ENCODE measurements at regions not wholly inside any gene's neighbourhood (a gene's known extent, or its start where the extent isn't known, plus 50 kb on each side); places are given as distances from the start of the nearest gene placed in this dataset.
"Not testable (repeated sequence)": the region's sequence is repeated elsewhere in the genome, so short reads cannot be mapped to it uniquely, and the experiment has no call there.

DNA sequence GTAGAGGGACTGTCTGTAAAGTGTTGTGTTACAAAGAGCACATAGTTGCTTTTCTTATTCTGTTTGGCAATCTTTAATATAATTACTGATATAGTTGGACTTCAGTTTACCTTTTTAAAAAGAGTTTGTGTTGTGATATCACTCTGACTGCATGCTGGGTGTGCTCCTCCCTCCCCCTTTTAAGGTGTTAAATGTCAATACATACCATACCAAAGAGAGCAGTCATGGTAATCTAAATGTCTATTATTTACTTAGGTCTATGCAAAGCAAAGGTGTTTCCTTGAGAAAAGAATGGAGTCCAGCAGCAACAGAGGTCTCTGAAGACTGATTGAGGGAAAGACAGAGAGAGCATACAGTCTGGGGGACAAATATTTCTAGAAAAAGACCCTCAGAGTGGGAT lies 275.1 kb upstream of the NRP1 start:
- no peak overlapping the region for H3K4me3 ChIP-seq (ENCODE audit: insufficient read length, low read depth)
- H3K4me1 ChIP-seq (ENCODE audit: insufficient read depth, insufficient read length): no peaks in the 10 kb centered on the region
- no peak overlapping the region for H3K9ac ChIP-seq (ENCODE audit: insufficient read length, low read depth)
- H3K36me3 ChIP-seq (ENCODE audit: insufficient read depth, insufficient read length, low read length): no peaks in the 10 kb centered on the region
- no peaks in the 10 kb centered on the region for H3K27me3 ChIP-seq (ENCODE audit: insufficient read depth, insufficient read length)
- H3K9me3 ChIP-seq (ENCODE audit: insufficient read depth, low read length): peaks cover 8% of the 10 kb centered on the region; the same call in 1 of the 2 replicates
- no peak for TF ChIP-seq ZNF274 (IDR thresholded peaks at IDR 0.05; ENCODE audit: low read depth, low read length)
- DNase-seq (ENCODE audit: low read depth, low spot score): no peak

DNA sequence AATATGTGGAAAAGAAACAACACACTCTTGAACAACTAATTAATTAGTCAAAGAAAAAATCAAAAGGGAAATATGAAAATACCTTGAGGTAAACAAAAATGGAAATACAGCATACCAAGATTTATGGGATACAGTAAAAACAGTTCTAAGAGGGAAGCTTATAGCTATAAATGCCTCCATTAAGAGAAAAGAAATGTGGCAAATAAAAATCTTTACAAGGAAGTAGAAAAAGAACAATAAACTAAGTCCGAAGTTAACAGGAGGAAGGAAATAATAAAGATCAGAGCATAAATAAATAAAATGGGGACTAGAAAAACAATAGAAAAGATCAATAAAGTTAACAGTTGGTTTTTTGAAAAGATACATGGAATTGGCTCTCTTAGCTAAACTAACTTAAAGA lies 267.8 kb upstream of the NRP1 start:
- no peak for DNase-seq (ENCODE audit: low read depth, low spot score)

DNA sequence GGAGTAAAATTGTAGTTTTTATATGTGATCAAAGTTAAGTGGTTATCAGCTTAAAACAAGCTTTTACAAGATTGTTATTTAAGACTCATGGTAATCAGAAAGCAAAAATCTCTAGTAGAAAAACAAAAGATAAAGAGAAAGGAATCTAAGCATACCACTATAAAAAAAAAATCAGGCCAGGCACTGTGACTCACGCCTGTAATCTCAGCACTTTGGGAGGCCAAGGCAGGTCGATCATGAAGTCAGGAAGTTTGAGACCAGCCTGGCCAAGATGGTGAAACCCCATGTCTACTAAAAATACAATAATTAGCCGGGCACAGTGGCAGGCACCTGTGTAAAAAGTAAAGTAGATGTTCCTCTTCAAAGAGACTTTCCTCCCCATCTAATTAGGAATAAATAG lies 265.9 kb upstream of the NRP1 start:
- DNase-seq (ENCODE audit: low read depth, low spot score): no peak
- no peaks in the 10 kb centered on the region for H3K27me3 ChIP-seq (ENCODE audit: insufficient read depth, insufficient read length)
- H3K36me3 ChIP-seq (ENCODE audit: insufficient read depth, insufficient read length, low read length): no peaks in the 10 kb centered on the region
- no peak overlapping the region for H3K4me3 ChIP-seq (ENCODE audit: insufficient read length, low read depth)
- no peak for TF ChIP-seq SUZ12 (IDR thresholded peaks at IDR 0.05; ENCODE audit: extremely low read depth, insufficient read depth, insufficient read length)
- TF ChIP-seq YY1 (IDR thresholded peaks at IDR 0.05; ENCODE audit: insufficient read depth, insufficient read length): no peak
- TF ChIP-seq ZNF274 (IDR thresholded peaks at IDR 0.05; ENCODE audit: low read depth, low read length): no peak
- no peak overlapping the region for H3K9ac ChIP-seq (ENCODE audit: insufficient read length, low read depth)
- H3K9me3 ChIP-seq (ENCODE audit: insufficient read depth, low read length): peaks cover 14% of the 10 kb centered on the region
- no peaks in the 10 kb centered on the region for H3K4me1 ChIP-seq (ENCODE audit: insufficient read depth, insufficient read length)

More for the DNA sequence above, 267.8 kb upstream of the NRP1 start:
- H3K9ac ChIP-seq (ENCODE audit: insufficient read length, low read depth): no peak overlapping the region
- TF ChIP-seq ZNF274 (IDR thresholded peaks at IDR 0.05; ENCODE audit: low read depth, low read length) (no peak), YY1 (IDR thresholded peaks at IDR 0.05; ENCODE audit: insufficient read depth, insufficient read length) (no peak), SUZ12 (IDR thresholded peaks at IDR 0.05; ENCODE audit: extremely low read depth, insufficient read depth, insufficient read length) (no peak)
- H3K4me1 ChIP-seq (ENCODE audit: insufficient read depth, insufficient read length): no peaks in the 10 kb centered on the region
- H3K27me3 ChIP-seq (ENCODE audit: insufficient read depth, insufficient read length): no peaks in the 10 kb centered on the region
- peaks cover 14% of the 10 kb centered on the region for H3K9me3 ChIP-seq (ENCODE audit: insufficient read depth, low read length)
- H3K36me3 ChIP-seq (ENCODE audit: insufficient read depth, insufficient read length, low read length): no peaks in the 10 kb centered on the region
- H3K4me3 ChIP-seq (ENCODE audit: insufficient read length, low read depth): no peak overlapping the region

DNA sequence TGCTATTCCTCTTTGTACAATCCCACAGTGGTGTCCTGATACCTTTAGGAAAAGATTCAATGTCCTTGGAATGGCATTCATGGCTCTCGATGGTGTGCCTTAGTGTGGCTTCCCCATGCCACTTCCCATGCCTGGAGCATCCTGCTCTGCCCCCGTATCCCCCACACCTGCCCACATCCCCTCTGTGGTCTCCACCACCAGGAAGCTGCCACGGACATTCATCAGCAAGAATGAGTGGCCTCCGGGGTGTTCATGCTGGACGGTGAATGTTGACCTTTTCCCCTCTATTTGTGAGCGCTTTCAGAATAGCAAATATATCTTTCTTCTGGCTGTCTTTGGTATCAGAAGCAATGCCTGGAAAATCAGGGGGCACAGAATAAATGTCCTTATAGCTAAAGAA lies 262.0 kb upstream of the NRP1 start:
- H3K36me3 ChIP-seq (ENCODE audit: insufficient read depth, insufficient read length, low read length): no peaks in the 10 kb centered on the region
- H3K4me1 ChIP-seq (ENCODE audit: insufficient read depth, insufficient read length): no peaks in the 10 kb centered on the region
- no peaks in the 10 kb centered on the region for H3K27me3 ChIP-seq (ENCODE audit: insufficient read depth, insufficient read length)
- no peak for DNase-seq (ENCODE audit: low read depth, low spot score)
- peaks cover 14% of the 10 kb centered on the region for H3K9me3 ChIP-seq (ENCODE audit: insufficient read depth, low read length)
- TF ChIP-seq YY1 (IDR thresholded peaks at IDR 0.05; ENCODE audit: insufficient read depth, insufficient read length) (no peak), SUZ12 (IDR thresholded peaks at IDR 0.05; ENCODE audit: extremely low read depth, insufficient read depth, insufficient read length) (no peak), ZNF274 (IDR thresholded peaks at IDR 0.05; ENCODE audit: low read depth, low read length) (no peak)
- H3K9ac ChIP-seq (ENCODE audit: insufficient read length, low read depth): no peak overlapping the region
- no peak overlapping the region for H3K4me3 ChIP-seq (ENCODE audit: insufficient read length, low read depth)

DNA sequence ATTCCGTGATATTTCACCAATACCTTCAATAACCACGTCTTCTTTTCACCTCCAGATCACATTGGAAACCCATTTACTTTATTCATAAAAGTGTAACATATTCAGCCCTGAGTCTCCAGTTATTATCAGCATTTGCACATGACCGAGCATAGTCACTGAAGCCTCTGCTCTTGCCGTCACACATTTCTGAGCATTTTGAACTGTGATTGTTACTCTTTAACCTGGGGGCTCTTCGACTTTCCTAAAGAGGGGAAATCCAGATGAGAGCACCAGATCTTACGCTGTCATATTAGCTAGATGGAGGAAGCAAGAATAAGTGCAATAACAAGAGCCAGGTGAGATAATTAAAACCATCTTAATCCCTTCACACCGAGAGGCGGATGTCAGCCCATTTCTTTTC lies 260.0 kb upstream of the NRP1 start:
- Histone ChIP-seq H3K9ac (ENCODE audit: insufficient read length, low read depth) (no peak overlapping the region), H3K4me3 (ENCODE audit: insufficient read length, low read depth) (no peak overlapping the region), H3K27me3 (ENCODE audit: insufficient read depth, insufficient read length) (no peaks in the 10 kb centered on the region), H3K9me3 (ENCODE audit: insufficient read depth, low read length) (peaks cover 8% of the 10 kb centered on the region), H3K36me3 (ENCODE audit: insufficient read depth, insufficient read length, low read length) (no peaks in the 10 kb centered on the region), H3K4me1 (ENCODE audit: insufficient read depth, insufficient read length) (no peaks in the 10 kb centered on the region)
- no peak for TF ChIP-seq YY1 (IDR thresholded peaks at IDR 0.05; ENCODE audit: insufficient read depth, insufficient read length)
- no peak for TF ChIP-seq ZNF274 (IDR thresholded peaks at IDR 0.05; ENCODE audit: low read depth, low read length)
- TF ChIP-seq SUZ12 (IDR thresholded peaks at IDR 0.05; ENCODE audit: extremely low read depth, insufficient read depth, insufficient read length): no peak
- DNase-seq (ENCODE audit: low read depth, low spot score): no peak

DNA sequence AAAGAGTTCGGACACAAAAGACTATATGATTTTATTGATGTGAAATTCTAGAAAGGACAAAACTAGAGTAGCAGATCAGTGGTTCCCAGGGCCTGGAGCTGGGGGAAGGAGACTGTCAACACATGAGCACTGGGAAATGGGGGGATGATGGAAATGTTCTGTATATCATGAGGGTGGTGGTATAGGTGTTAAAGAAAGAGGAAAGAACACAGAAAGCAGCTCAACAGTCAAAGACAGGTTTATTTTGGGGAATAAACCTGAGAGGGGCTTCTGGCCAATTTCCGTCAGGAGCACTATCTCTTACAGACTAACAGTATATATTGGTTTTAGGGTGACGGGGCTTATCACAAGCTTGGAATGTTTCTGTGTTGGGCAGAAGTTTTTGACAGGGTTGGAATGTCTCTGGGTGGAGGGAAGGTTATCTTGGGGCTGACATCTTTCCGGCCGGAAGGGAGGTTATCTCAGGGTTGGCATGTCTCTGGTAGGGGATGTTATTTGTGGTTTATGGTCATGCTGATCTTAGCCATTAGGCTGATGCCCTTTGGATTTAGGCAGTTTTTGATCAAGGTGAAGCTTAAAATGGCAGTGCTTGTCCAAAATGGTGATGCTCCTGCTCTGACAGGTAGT lies 254.6 kb upstream of the NRP1 start:
- DNase-seq (ENCODE audit: low read depth, low spot score): no peak
- no peaks in the 10 kb centered on the region for H3K36me3 ChIP-seq (ENCODE audit: insufficient read depth, insufficient read length, low read length)
- H3K4me3 ChIP-seq (ENCODE audit: insufficient read length, low read depth): no peak overlapping the region
- H3K4me1 ChIP-seq (ENCODE audit: insufficient read depth, insufficient read length): no peaks in the 10 kb centered on the region
- no peak overlapping the region for H3K9ac ChIP-seq (ENCODE audit: insufficient read length, low read depth)
- no peaks in the 10 kb centered on the region for H3K27me3 ChIP-seq (ENCODE audit: insufficient read depth, insufficient read length)
- H3K9me3 ChIP-seq (ENCODE audit: insufficient read depth, low read length): peaks cover 22% of the 10 kb centered on the region
- TF ChIP-seq ZNF274 (IDR thresholded peaks at IDR 0.05; ENCODE audit: low read depth, low read length): no peak

DNA sequence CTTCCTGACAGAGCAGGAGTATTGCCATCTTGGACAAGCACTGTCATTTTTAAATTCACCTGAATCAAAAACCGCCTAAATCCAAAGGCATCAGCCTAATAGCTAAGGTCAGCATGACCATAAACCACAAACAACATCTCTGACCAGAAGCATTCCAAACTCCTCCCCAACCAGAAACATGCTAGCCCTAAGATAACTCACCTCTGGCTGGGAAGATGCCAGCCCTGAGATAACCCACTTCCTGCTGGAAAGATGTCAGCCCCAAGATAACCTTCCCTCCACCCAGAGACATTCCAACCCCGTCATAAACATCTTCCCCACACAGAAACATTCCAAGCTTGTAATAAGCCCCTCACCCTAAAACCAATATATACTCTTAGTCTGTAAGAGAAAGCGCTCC lies 250.1 kb upstream of the NRP1 start:
- not testable (repeated sequence) for H3K27me3 ChIP-seq (ENCODE audit: insufficient read depth, insufficient read length); H3K36me3 ChIP-seq (ENCODE audit: insufficient read depth, insufficient read length, low read length); H3K4me3 ChIP-seq (ENCODE audit: insufficient read length, low read depth); DNase-seq (ENCODE audit: low read depth, low spot score); H3K4me1 ChIP-seq (ENCODE audit: insufficient read depth, insufficient read length); H3K9ac ChIP-seq (ENCODE audit: insufficient read length, low read depth)
- H3K9me3 ChIP-seq (ENCODE audit: insufficient read depth, low read length): peaks cover 22% of the 10 kb centered on the region

DNA sequence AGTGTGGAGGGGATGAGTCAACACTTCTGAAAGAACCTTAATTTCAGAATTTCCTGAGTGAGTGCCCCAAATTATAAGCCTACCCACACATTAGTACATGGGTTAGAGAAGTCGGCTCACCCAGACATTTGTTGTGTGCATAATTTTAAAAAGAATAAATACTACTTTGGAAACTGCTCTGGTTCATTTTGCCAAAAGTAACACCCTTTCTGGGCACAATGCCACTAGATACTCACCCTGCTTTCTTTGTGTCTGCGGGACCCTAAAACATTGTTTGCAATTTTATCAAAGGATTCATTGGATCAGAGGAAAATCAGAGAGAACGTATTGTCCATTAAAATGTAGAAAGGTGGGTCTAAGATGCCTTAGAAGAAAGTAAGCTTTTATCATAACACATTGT lies 245.5 kb upstream of the NRP1 start:
- Histone ChIP-seq H3K9ac (ENCODE audit: insufficient read length, low read depth) (no peak overlapping the region), H3K9me3 (ENCODE audit: insufficient read depth, low read length) (0 out of 2 replicates have a peak, but pooled peaks cover 4% of the 10 kb centered on the region), H3K36me3 (ENCODE audit: insufficient read depth, insufficient read length, low read length) (no peaks in the 10 kb centered on the region), H3K4me1 (ENCODE audit: insufficient read depth, insufficient read length) (no peaks in the 10 kb centered on the region), H3K27me3 (ENCODE audit: insufficient read depth, insufficient read length) (no peaks in the 10 kb centered on the region), H3K4me3 (ENCODE audit: insufficient read length, low read depth) (no peak overlapping the region)
- TF ChIP-seq SUZ12 (IDR thresholded peaks at IDR 0.05; ENCODE audit: extremely low read depth, insufficient read depth, insufficient read length) (no peak), YY1 (IDR thresholded peaks at IDR 0.05; ENCODE audit: insufficient read depth, insufficient read length) (no peak), ZNF274 (IDR thresholded peaks at IDR 0.05; ENCODE audit: low read depth, low read length) (no peak)
- DNase-seq (ENCODE audit: low read depth, low spot score): no peak

Data from NT2/D1 (cell line).